ENCODE measurements at regions not wholly inside any gene's neighbourhood (a gene's known extent, or its start where the extent isn't known, plus 50 kb on each side); places are given as distances from the start of the nearest gene placed in this dataset.

GRCh38 chr7:85322252-85322651 is 135.4 kb upstream of the SEMA3D start:
- TF ChIP-seq CTCF (IDR thresholded peaks at IDR 0.05; ENCODE audit: insufficient read depth, low read length, severe bottlenecking) = no peak
- Histone ChIP-seq H3K36me3 (ENCODE audit: control insufficient read depth, insufficient read depth, low read length) (no peaks in the 10 kb centered on the region), H3K4me3 (ENCODE audit: low read depth, low read length) (no peak overlapping the region), H3K27me3 (ENCODE audit: control insufficient read depth, insufficient read depth, low read length) (peaks cover 2% of the 10 kb centered on the region)
- FAIRE-seq = no peak
- DNase-seq (ENCODE audit: low read depth) = no peak

- no peak for FAIRE-seq
- DNase-seq (ENCODE audit: low read depth) = no peak
- Histone ChIP-seq H3K36me3 (ENCODE audit: control insufficient read depth, insufficient read depth, low read length) (no peaks in the 10 kb centered on the region), H3K27me3 (ENCODE audit: control insufficient read depth, insufficient read depth, low read length) (peaks cover 2% of the 10 kb centered on the region), H3K4me3 (ENCODE audit: low read depth, low read length) (no peak overlapping the region)
- TF ChIP-seq CTCF (IDR thresholded peaks at IDR 0.05; ENCODE audit: insufficient read depth, low read length, severe bottlenecking) = no peak
These were observed 134.0 kb upstream of the SEMA3D start for GRCh38 chr7:85320699-85321476.

GRCh38 chr7:85316489-85316888 is 129.6 kb upstream of the SEMA3D start:
- peaks cover 2% of the 10 kb centered on the region for H3K27me3 ChIP-seq (ENCODE audit: control insufficient read depth, insufficient read depth, low read length)
- H3K36me3 ChIP-seq (ENCODE audit: control insufficient read depth, insufficient read depth, low read length) = no peaks in the 10 kb centered on the region
- TF ChIP-seq CTCF (IDR thresholded peaks at IDR 0.05; ENCODE audit: insufficient read depth, low read length, severe bottlenecking) = no peak
- DNase-seq (ENCODE audit: low read depth) = no peak
- no peak for FAIRE-seq
- no peak overlapping the region for H3K4me3 ChIP-seq (ENCODE audit: low read depth, low read length)

GRCh38 chr7:85310301-85310700 is 123.4 kb upstream of the SEMA3D start:
- DNase-seq (ENCODE audit: low read depth) (no peak), FAIRE-seq (no peak)

GRCh38 chr7:85306115-85306514 is 119.3 kb upstream of the SEMA3D start:
- FAIRE-seq = no peak
- TF ChIP-seq CTCF (IDR thresholded peaks at IDR 0.05; ENCODE audit: insufficient read depth, low read length, severe bottlenecking) = no peak
- DNase-seq (ENCODE audit: low read depth) = no peak
- Histone ChIP-seq H3K36me3 (ENCODE audit: control insufficient read depth, insufficient read depth, low read length) (no peaks in the 10 kb centered on the region), H3K4me3 (ENCODE audit: low read depth, low read length) (no peak overlapping the region), H3K27me3 (ENCODE audit: control insufficient read depth, insufficient read depth, low read length) (no peaks in the 10 kb centered on the region)

More at GRCh38 chr7:85310301-85310700, 123.4 kb upstream of the SEMA3D start:
- no peaks in the 10 kb centered on the region for H3K36me3 ChIP-seq (ENCODE audit: control insufficient read depth, insufficient read depth, low read length)
- no peak overlapping the region for H3K4me3 ChIP-seq (ENCODE audit: low read depth, low read length)
- no peaks in the 10 kb centered on the region for H3K27me3 ChIP-seq (ENCODE audit: control insufficient read depth, insufficient read depth, low read length)
- no peak for TF ChIP-seq CTCF (IDR thresholded peaks at IDR 0.05; ENCODE audit: insufficient read depth, low read length, severe bottlenecking)

GRCh38 chr7:85294176-85294575 is 107.3 kb upstream of the SEMA3D start:
- Histone ChIP-seq H3K36me3 (ENCODE audit: control insufficient read depth, insufficient read depth, low read length) (no peaks in the 10 kb centered on the region), H3K27me3 (ENCODE audit: control insufficient read depth, insufficient read depth, low read length) (no peaks in the 10 kb centered on the region), H3K4me3 (ENCODE audit: low read depth, low read length) (no peak overlapping the region)
- FAIRE-seq (no peak), DNase-seq (ENCODE audit: low read depth) (no peak)
- no peak for TF ChIP-seq CTCF (IDR thresholded peaks at IDR 0.05; ENCODE audit: insufficient read depth, low read length, severe bottlenecking)
